GM12892 (cell line): ENCODE measurements at regions not wholly inside any gene's neighbourhood (a gene's known extent, or its start where the extent isn't known, plus 50 kb on each side); places are given as distances from the start of the nearest gene placed in this dataset.

Experiments used
- POLR2A ChIP-seq: IDR thresholded peaks from 2 replicates; pipeline ENCODE4 v1.6.1; 2011; ENCODE audit warnings: low read depth, low read length, control low read depth
- POLR2AphosphoS5 ChIP-seq: IDR thresholded peaks from 2 replicates; pipeline ENCODE4 v1.6.1; 2011; ENCODE audit warnings: low read depth, low read length, control low read depth
- TAF1 ChIP-seq: IDR thresholded peaks from 2 replicates; pipeline ENCODE4 v1.6.1; 2011; ENCODE audit warnings: low read depth, mild to moderate bottlenecking, control low read depth, low read length, borderline replicate concordance

DNA sequence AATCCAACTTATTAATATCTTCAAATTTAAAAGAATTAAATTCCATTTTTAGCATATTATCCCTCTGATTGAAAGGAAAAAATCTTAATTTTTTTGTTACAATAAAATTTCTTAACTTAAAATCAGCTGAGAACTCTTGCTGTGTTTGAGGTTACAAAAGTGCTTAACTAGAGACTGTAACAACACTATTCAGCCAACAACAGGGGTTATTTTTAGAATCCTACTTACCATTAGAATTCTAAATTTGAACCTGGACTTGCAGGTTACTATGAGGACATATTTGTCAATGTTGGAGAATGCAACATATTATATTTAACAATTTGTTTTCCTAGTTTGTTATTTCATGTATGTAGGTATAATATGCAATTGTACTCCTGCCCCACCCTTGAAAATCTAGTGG, 238.1 kb upstream of the CXXC4 start:
- TF ChIP-seq POLR2A (no peak), POLR2AphosphoS5 (no peak), TAF1 (no peak)
